Suprapubic skin (tissue), 3 donors: ENCODE measurements at regions not wholly inside any gene's neighbourhood (a gene's known extent, or its start where the extent isn't known, plus 50 kb on each side); places are given as distances from the start of the nearest gene placed in this dataset.

Experiments used
- CTCF ChIP-seq, 2 donors: fragments of 200-600 bp in 1 of 2; fragments of 450-650 bp in 1 of 2; sonication (generic) in 1 of 2; IDR thresholded peaks; one replicate each; pipeline ENCODE4 v1.5.1; 2016 to 2019; ENCODE audit warnings: antibody characterized with exemption in 2 of 2, mild to moderate bottlenecking in 1 of 2, moderate library complexity in 1 of 2
- POLR2A ChIP-seq, 2 donors: fragments of 450-650 bp; IDR thresholded peaks; one replicate each; pipeline ENCODE4 v1.6.1; 2017; ENCODE audit warnings: antibody characterized with exemption in 2 of 2, mild to moderate bottlenecking in 2 of 2, moderate library complexity in 2 of 2

GRCh38 chr10:130659528-130659927 is 523.3 kb downstream of the GLRX3 start:
- no peak for TF ChIP-seq POLR2A (IDR thresholded peaks at IDR 0.05)
- TF ChIP-seq CTCF (IDR thresholded peaks at IDR 0.05) = no peak
